ENCODE measurements at regions not wholly inside any gene's neighbourhood (a gene's known extent, or its start where the extent isn't known, plus 50 kb on each side); places are given as distances from the start of the nearest gene placed in this dataset.
"Not testable (repeated sequence)": the region's sequence is repeated elsewhere in the genome, so short reads cannot be mapped to it uniquely, and the experiment has no call there.

DNA sequence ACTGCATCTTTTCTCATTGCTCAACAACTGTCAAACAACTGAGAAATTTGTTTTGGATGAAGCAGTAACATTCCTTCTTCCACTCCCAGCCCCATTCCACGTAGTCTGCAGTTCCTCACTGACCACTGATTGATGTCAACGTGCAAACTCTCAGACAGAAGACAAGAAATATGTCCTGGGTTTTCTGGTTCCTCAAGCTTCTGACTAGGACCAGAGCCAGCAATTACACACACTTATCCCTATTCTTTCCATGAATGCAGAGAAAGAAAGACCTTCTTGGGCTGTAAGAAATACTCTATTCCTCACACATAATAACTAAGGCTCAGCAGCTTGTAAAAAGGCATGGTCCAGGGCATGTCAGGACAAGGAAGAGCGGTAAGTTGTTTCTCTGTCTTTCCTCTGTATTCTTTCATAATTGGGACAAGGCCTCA, 790.1 kb upstream of the SLC35B3 start:
- DNase-seq: no peak

DNA sequence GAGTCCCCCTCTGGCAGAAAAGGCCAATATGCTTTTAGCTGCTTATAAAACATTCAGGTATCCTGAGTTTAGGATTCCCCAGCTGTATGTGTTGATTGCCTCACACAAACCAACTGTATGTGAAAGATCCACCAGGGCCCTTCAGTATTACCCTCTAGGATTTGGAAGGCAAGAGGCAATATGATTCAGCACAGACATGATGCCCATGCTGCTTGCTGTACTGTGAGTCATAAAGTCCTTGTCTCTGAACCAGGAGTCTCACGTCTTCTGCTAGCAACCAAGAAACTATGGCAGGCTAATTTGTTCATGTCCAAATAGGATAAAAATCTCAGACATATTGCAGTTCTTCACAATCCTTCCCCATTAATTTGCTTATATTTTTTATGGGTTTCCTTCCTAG, 789.2 kb upstream of the SLC35B3 start:
- no peak for DNase-seq

DNA sequence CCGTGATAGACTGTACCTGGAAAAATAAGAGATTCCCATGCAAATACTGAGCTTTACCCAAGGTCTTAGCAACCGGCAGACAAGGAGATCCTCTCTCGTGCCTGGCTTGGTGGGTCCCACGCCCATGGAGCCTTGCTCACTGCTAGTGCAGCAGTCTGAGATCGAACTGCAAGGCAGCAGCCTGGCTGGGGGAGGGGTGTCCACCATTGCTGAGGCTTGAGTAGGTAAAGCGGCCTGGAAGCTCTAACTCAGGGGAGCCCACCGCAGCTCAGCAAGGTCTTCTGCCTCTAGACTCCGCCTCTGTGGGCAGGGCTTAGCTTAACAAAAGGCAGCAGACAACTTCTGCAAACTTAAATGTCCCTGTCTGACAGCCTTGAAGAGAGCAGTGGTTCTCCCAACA, 778.4 kb upstream of the SLC35B3 start:
- DNase-seq: not testable (repeated sequence)

DNA sequence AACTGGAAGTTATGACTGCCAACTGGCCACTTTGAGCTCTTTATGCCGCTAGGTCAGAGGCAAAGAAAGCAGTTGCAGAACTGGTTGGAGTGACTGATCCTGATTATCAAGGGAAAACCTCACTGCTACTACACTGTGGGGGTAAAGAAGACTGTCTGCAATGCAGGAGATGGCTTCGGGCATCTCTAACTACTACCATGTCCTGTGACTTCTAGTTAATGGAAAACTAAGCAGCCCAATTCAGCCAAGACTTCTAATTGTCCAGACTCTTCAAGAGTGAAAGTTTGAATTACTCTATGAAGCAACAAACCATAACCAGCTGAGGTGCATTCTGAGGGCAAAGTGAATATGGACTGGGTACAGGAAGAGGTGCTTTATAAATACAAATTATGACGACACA, 773.6 kb upstream of the SLC35B3 start:
- DNase-seq: no peak

GRCh38 chr6:9205645-9206044, 770.3 kb upstream of the SLC35B3 start:
- DNase-seq: no peak

GRCh38 chr6:9204171-9204570, 768.8 kb upstream of the SLC35B3 start:
- DNase-seq: no peak

- DNase-seq: no peak
These were observed 765.4 kb upstream of the SLC35B3 start for GRCh38 chr6:9200712-9201111.

DNA sequence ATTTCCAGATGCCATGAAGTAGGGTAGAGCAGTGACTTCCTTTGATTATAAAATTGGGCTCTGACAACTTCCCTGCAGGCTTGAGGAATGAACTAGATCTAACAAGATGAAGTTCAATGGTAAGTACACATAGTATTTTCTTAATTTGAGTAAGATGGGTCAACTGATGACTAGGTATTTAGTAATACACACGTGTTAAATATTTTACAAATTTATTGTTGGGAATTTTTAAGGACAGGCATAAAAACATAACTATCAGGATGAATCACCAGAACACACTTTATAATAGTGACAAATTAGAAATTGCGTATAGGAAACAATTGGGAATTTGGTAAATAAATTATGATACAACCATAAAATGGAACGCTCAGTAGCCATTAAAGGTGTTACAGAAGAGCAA, 762.4 kb upstream of the SLC35B3 start:
- DNase-seq: no peak

- no peak for DNase-seq
These were observed 760.0 kb upstream of the SLC35B3 start for GRCh38 chr6:9195322-9195721.

GRCh38 chr6:9192405-9192909, 757.1 kb upstream of the SLC35B3 start:
- DNase-seq: no peak

- no peak for DNase-seq
These were observed 750.8 kb upstream of the SLC35B3 start for GRCh38 chr6:9186148-9186547.

DNA sequence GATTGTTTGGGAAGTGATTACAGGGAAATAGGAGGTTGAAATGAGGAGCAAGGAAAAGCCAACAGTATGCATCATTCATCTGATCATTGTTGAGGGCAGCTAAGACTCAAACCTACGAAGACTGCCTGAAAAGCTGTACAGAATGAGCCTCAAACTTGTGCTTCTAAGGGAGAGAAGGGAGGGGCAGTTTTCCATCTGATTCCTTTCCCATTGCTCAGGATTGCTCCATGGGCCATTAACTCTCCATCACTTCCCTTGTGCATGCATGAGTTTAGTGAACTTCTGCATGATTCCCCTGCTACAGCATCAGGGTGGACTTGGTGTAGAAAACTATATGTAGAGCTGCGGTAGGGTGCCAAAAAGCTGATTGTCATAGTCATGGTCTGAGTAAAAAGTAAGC, 742.7 kb upstream of the SLC35B3 start:
- no peak for DNase-seq

DNA sequence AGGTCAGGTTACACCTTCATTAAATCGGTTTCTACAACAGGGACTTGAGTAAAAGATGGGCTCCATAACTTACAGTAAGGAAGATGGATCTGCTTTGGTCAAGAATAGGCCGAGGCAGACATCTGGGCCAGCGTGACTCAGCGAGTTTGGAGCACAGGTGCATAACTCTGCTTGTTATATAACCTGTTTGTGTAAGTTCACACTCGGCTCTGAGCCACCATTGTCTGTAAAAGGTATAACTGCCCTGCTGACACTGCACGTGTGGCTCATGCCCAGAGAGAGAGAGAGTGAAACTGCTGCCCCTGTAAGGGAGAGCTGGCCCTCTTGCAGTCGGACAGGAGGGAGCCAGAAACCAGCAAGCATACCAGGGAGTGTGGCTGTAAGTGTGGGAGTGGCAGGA, 737.9 kb upstream of the SLC35B3 start:
- DNase-seq: no peak

GRCh38 chr6:9172096-9172495, 736.8 kb upstream of the SLC35B3 start:
- DNase-seq: no peak

DNA sequence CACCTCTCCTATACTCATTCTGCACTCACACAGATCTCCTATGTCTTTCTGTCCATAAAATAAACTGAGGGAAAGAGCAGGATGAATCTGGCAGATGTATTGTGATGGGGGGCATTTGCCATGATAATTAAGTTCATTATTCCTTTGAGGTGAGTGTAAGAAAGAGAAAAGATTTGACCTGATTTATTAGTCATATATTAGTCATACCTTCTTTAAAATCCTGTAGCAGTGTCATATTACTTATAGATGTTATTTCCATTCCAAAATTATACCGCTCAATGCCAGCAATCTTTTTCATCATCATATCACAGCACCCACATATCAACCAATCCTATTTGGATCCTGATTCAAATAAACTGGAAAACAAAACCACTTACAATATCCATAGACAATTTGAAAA, 733.3 kb upstream of the SLC35B3 start:
- no peak for DNase-seq

DNA sequence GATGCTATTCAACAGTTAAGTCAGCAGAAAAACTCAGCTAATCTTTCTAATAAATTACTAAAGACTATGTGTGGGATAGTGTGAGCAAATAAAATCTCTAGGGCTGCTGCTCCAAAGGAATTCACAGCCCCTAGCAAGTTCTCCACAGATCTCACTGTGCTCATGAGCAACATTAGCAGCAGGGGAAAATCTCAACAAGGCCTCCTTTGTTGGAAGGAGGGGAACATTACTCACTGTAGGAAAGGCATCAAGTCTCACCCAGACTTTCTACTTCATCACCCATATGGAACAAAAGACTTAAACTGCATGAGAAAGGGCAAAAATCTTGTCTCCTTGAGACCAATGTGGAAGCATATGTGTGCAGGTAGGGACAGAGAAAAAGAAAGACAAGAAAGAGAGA, 726.4 kb upstream of the SLC35B3 start:
- no peak for DNase-seq

GRCh38 chr6:9159051-9159450, 723.7 kb upstream of the SLC35B3 start:
- DNase-seq: no peak

- no peak for DNase-seq
These were observed 720.5 kb upstream of the SLC35B3 start for GRCh38 chr6:9155836-9156235.

- no peak for DNase-seq
These were observed 707.8 kb upstream of the SLC35B3 start for GRCh38 chr6:9143140-9143539.

- peak; percentile 39 for DNase-seq
These were observed 705.7 kb upstream of the SLC35B3 start for GRCh38 chr6:9140951-9141460.

- DNase-seq: peak; percentile 85
These were observed 704.8 kb upstream of the SLC35B3 start for GRCh38 chr6:9140172-9140571.

DNA sequence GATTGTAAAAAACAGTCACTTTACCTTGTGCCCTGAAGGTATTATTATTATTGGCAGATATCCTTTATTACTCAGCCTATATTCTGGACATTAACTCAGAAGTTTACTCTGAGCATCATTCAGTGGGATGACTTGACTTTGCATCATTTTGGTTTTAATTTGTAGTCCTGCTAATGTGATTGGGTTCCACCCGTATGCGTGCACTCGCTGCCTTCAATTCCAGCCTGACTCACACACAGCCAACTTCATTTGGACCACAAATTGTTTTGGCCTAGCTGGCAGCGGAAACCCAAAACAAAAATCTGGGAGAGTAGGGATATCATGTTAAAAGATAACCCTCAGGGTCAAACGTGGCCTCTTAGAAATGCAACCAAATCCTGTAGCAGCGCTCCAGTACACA, 704.4 kb upstream of the SLC35B3 start:
- DNase-seq: no peak

DNA sequence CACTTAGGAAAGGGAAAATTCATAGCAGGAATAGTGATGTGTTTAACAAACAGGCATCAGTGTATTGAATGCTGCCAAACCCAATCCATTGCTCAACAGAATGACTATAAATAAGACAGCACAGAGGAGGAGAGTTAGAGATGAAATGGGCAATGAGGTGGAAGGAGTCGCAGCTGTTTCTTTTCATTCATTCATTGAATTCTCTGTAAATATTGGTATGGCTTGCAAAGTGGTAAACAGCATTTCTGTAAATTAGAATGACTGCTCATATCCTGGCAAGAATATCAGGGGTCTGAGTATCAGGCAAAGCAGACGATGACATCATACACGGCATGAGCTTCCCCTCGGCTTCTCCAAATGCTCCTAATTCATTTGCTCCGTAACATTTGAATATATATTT, 703.6 kb upstream of the SLC35B3 start:
- DNase-seq: no peak

GRCh38 chr6:9136141-9136822, 700.9 kb upstream of the SLC35B3 start:
- no peak for DNase-seq

GRCh38 chr6:9131616-9132015, 696.3 kb upstream of the SLC35B3 start:
- DNase-seq: peak; percentile 62

Data from NCI-H774 (cell line).